Adrenal gland (tissue), 5 donors: ENCODE measurements at regions not wholly inside any gene's neighbourhood (a gene's known extent, or its start where the extent isn't known, plus 50 kb on each side); places are given as distances from the start of the nearest gene placed in this dataset.

Experiments used
- CTCF ChIP-seq, 6 experiments: fragments of 450-650 bp in 4 of 6; fragments of 200-600 bp in 2 of 6; sonication (generic) in 1 of 6; IDR thresholded peaks; 1 replicate in 5 of 6; 2 replicates in 1 of 6; pipeline versions ENCODE4 v1.5.1 to v1.8.0; 2016 to 2021; ENCODE audit warnings: antibody characterized with exemption in 6 of 6, mild to moderate bottlenecking in 2 of 6, moderate library complexity in 1 of 6
- POLR2A ChIP-seq, 2 donors: fragments of 450-650 bp; IDR thresholded peaks; one replicate each; pipeline ENCODE4 v1.6.1; 2017; ENCODE audit warnings: antibody characterized with exemption in 2 of 2, mild to moderate bottlenecking in 2 of 2, moderate library complexity in 1 of 2
- donor health status: DM: no; HTN: no; CAD: no.

GRCh38 chr6:51528556-51528955, 558.9 kb downstream of the PKHD1 start:
- no peak for TF ChIP-seq CTCF (IDR thresholded peaks at IDR 0.05)
- TF ChIP-seq POLR2A (IDR thresholded peaks at IDR 0.05) = no peak
